HG02798 (cell line): ENCODE measurements at regions not wholly inside any gene's neighbourhood (a gene's known extent, or its start where the extent isn't known, plus 50 kb on each side); places are given as distances from the start of the nearest gene placed in this dataset.
"Not testable (repeated sequence)": the region's sequence is repeated elsewhere in the genome, so short reads cannot be mapped to it uniquely, and the experiment has no call there.

ENCODE experiments used
- ATAC-seq: cut with Tn5 transposase; IDR thresholded peaks from one replicate; pipeline ENCODE4 v1.9.1; 2021; ENCODE audit warnings: mild to moderate bottlenecking; ENCODE audit not compliant: unreplicated experiment, poor library complexity

GRCh38 chr6:140833408-140833807 lies 1299.3 kb upstream of the GJE1 start:
- no peak for ATAC-seq

- ATAC-seq, result no peak
Measured at GRCh38 chr6:140830666-140831065, 1302.1 kb upstream of the GJE1 start.

- ATAC-seq, result no peak
Measured at GRCh38 chr6:140828856-140829255, 1303.9 kb upstream of the GJE1 start.

- ATAC-seq, result no peak
Measured at GRCh38 chr6:140827593-140827992, 1305.1 kb upstream of the GJE1 start.

GRCh38 chr6:140825731-140826130 lies 1307.0 kb upstream of the GJE1 start:
- ATAC-seq, result no peak

GRCh38 chr6:140824595-140824994 lies 1308.1 kb upstream of the GJE1 start:
- no peak for ATAC-seq

- no peak for ATAC-seq
Measured at GRCh38 chr6:140821196-140821595, 1311.5 kb upstream of the GJE1 start.

GRCh38 chr6:140817176-140817575 lies 1315.5 kb upstream of the GJE1 start:
- ATAC-seq, result no peak

GRCh38 chr6:140816681-140817080 lies 1316.0 kb upstream of the GJE1 start:
- no peak for ATAC-seq

GRCh38 chr6:140812636-140813035 lies 1320.1 kb upstream of the GJE1 start:
- ATAC-seq, result no peak

- ATAC-seq, result peak; percentile 36
Measured at GRCh38 chr6:140811642-140812041, 1321.1 kb upstream of the GJE1 start.

- peak; percentile 93 for ATAC-seq
Measured at GRCh38 chr6:140809694-140810101, 1323.0 kb upstream of the GJE1 start.

- ATAC-seq, result no peak
Measured at GRCh38 chr6:140806431-140806830, 1326.3 kb upstream of the GJE1 start.

GRCh38 chr6:140794544-140794943 lies 1338.2 kb upstream of the GJE1 start:
- no peak for ATAC-seq

GRCh38 chr6:140790109-140790508 lies 1342.6 kb upstream of the GJE1 start:
- no peak for ATAC-seq

GRCh38 chr6:140789466-140789865 lies 1343.3 kb upstream of the GJE1 start:
- no peak for ATAC-seq

- ATAC-seq, result no peak
Measured at GRCh38 chr6:140785926-140786325, 1346.8 kb upstream of the GJE1 start.

GRCh38 chr6:140784573-140784972 lies 1348.2 kb upstream of the GJE1 start:
- ATAC-seq, result no peak

- ATAC-seq, result not testable (repeated sequence)
Measured at GRCh38 chr6:140783504-140783903, 1349.2 kb upstream of the GJE1 start.

- no peak for ATAC-seq
Measured at GRCh38 chr6:140782941-140783340, 1349.8 kb upstream of the GJE1 start.

- no peak for ATAC-seq
Measured at GRCh38 chr6:140779991-140780596, 1352.6 kb upstream of the GJE1 start.

GRCh38 chr6:140779341-140779740 lies 1353.4 kb upstream of the GJE1 start:
- no peak for ATAC-seq

- ATAC-seq, result no peak
Measured at GRCh38 chr6:140777780-140778179, 1354.9 kb upstream of the GJE1 start.
